LNCaP clone FGC (cell line): ENCODE measurements at regions not wholly inside any gene's neighbourhood (a gene's known extent, or its start where the extent isn't known, plus 50 kb on each side); places are given as distances from the start of the nearest gene placed in this dataset.

Source experiments
- DNase-seq: peaks from one replicate; pipeline ENCODE4 v3.0.0-alpha.2; 2011; ENCODE audit warnings: low read depth
- H3K4me3 ChIP-seq: 2 replicates; pipeline ENCODE4 v1.5.1; 2011; ENCODE audit warnings: mild to moderate bottlenecking, low read depth, low read length, control low read depth
- CTCF ChIP-seq: IDR thresholded peaks from 2 replicates; pipeline ENCODE4 v1.5.1; 2012; ENCODE audit warnings: mild to moderate bottlenecking; ENCODE audit not compliant: control insufficient read depth, insufficient read depth; ENCODE audit errors: extremely low read depth

DNA sequence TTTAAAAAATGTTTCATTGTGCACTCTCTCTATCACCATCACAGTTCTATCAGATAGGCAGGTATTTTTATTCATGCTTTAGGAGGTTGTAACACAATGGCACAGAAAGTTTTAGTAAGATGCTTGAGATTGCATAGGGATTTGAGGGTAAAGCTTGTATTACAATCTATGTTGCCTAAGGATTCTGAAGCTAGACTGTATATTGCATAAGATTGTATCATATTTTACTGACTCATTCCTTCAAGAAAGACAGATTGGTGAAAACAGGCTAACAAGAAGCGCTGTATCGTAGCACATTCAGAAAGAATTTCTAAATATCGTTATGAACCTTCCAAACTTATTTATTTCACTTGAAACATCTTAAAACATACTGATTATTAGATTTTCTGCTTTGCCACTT lies 577.7 kb downstream of the EBF1 start:
- no peak overlapping the region for H3K4me3 ChIP-seq
- no peak for TF ChIP-seq CTCF
- DNase-seq: no peak

GRCh38 chr5:158519433-158520021 lies 580.2 kb downstream of the EBF1 start:
- H3K4me3 ChIP-seq: no peak overlapping the region
- no peak for TF ChIP-seq CTCF
- no peak for DNase-seq

DNA sequence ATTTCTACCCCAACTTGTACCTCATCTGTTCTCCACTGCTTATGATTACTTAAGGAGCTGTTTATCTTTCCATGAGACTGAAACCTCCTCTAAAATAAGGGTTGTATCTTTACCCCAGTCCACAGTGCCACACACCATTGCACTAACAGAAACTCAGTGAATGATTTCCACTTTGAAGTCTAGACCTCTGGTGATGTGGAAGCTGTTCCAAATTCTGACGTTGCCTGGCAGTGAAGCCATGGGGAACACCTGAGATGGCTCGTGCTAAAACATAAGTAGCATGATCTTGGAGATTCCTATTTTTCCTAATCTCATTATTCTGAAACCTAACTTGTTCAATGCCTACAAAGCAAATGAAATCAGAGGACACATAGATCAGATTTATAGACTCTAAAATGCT lies 583.2 kb downstream of the EBF1 start:
- TF ChIP-seq CTCF: no peak
- DNase-seq: no peak
- no peak overlapping the region for H3K4me3 ChIP-seq

GRCh38 chr5:158514986-158515359 lies 584.7 kb downstream of the EBF1 start:
- no peak for DNase-seq
- H3K4me3 ChIP-seq: no peak overlapping the region
- no peak for TF ChIP-seq CTCF

DNA sequence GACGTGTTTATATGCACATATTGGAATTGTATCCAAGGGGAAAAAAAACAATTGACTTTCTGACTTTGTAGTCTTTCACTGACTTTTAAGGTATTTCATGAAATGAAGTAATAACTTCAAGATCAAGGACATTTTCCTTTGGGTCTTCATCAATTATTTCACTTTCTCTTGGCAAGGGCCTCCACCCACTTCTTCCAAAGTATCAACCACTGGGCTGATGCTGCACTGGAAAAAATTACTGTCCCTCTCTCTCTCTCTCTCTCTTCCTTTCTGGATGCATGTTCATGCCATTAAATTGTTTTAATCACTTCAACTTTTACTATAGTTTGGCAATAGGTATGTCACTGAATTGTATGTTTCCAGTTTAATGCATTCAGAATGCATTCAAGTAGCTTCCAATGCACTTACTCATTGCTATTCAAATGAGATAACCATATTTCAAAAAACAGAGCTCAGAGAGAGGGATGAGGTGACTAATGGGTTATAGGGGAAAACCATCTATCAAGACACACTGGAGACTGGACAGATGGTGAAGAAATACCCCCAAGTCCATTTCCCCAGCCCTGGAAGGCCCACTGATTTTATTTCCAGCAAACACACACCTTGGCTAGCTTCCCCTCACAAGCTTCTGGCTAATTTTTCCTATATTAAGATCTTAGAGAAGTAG lies 585.3 kb downstream of the EBF1 start:
- TF ChIP-seq CTCF: no peak
- no peak for DNase-seq
- no peak overlapping the region for H3K4me3 ChIP-seq

GRCh38 chr5:158513490-158514318 lies 586.0 kb downstream of the EBF1 start:
- TF ChIP-seq CTCF: no peak
- no peak for DNase-seq
- no peak overlapping the region for H3K4me3 ChIP-seq
